ENCODE measurements at regions not wholly inside any gene's neighbourhood (a gene's known extent, or its start where the extent isn't known, plus 50 kb on each side); places are given as distances from the start of the nearest gene placed in this dataset.

- TF ChIP-seq ZUFSP (CRISPR knock-in tag; IDR thresholded peaks at IDR 0.05; ENCODE audit: borderline replicate concordance) = no peak
- TF ChIP-seq PCBP2 (optimal IDR thresholded peaks at IDR 0.05; ENCODE audit: low read depth, low read length, poor library complexity, severe bottlenecking) = no peak
- TF ChIP-seq NR3C1 (CRISPR knock-in tag; IDR thresholded peaks at IDR 0.05) = no peak
These were observed 229.8 kb upstream of the CEP162 start (continued) for GRCh38 chr6:84457276-84457675.

GRCh38 chr6:84456803-84457202 lies 229.4 kb upstream of the CEP162 start:
- 1% methylated on average over 4 of the region's 4 CpGs for WGBS (ENCODE audit: low lambda C conversion rate)
- CTCF ChIA-PET (ENCODE audit: low intra/inter-chr PET ratio, low total read pairs) = no interaction called here
- H3K36me3 ChIP-seq (replicated peaks in 1 of 2; ENCODE audit: control insufficient read depth in 1 of 2, insufficient read depth in 2 of 2, low read length in 2 of 2) = no peaks in the 10 kb centered on the region
- H3K27ac ChIP-seq (ENCODE audit: extremely low read length, insufficient read depth, low read length) = no peak overlapping the region
- DNase-seq (ENCODE audit: low spot score) (no peak), ATAC-seq (no peak), FAIRE-seq (no peak)
- no peaks in the 10 kb centered on the region for H3K79me2 ChIP-seq (ENCODE audit: insufficient read depth, low read length)
- no peaks in the 10 kb centered on the region; a peak in 1 of 5 replicates for H3K27me3 ChIP-seq (ENCODE audit: control insufficient read depth in 1 of 2, insufficient read depth in 2 of 2, low read length in 2 of 2)
- H3K4me1 ChIP-seq (ENCODE audit: insufficient read depth, low read length) = no peaks in the 10 kb centered on the region
- no peak overlapping the region for H3K9ac ChIP-seq (ENCODE audit: insufficient read depth, low read depth, low read length)
- H3K4me2 ChIP-seq (ENCODE audit: low read depth, low read length) = no peak overlapping the region
- peaks cover 5% of the 10 kb centered on the region; the same call in 1 of the 2 replicates for H3K9me3 ChIP-seq (ENCODE audit: low read length)
- BruUV-seq (replicated peaks) = no TSS peak
- POLR2A ChIA-PET = no interaction called here
- H2AFZ ChIP-seq (ENCODE audit: low read length) = no peak overlapping the region
- intact Hi-C loops (cut with micrococcal nuclease; ENCODE audit: unreplicated experiment) = no loop called here
- H4K20me1 ChIP-seq (ENCODE audit: insufficient read depth, low read length) = no peaks in the 10 kb centered on the region
- TF ChIP-seq, protein P1, sequence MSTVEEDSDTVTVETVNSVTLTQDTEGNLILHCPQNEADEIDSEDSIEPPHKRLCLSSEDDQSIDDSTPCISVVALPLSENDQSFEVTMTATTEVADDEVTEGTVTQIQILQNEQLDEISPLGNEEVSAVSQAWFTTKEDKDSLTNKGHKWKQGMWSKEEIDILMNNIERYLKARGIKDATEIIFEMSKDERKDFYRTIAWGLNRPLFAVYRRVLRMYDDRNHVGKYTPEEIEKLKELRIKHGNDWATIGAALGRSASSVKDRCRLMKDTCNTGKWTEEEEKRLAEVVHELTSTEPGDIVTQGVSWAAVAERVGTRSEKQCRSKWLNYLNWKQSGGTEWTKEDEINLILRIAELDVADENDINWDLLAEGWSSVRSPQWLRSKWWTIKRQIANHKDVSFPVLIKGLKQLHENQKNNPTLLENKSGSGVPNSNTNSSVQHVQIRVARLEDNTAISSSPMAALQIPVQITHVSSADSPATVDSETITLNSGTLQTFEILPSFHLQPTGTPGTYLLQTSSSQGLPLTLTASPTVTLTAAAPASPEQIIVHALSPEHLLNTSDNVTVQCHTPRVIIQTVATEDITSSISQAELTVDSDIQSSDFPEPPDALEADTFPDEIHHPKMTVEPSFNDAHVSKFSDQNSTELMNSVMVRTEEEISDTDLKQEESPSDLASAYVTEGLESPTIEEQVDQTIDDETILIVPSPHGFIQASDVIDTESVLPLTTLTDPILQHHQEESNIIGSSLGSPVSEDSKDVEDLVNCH (CRISPR knock-in tag; IDR thresholded peaks at IDR 0.05) = no peak
- TF ChIP-seq HNRNPL (IDR thresholded peaks at IDR 0.05; ENCODE audit: low read depth, low read length) (no peak), SOX6 (IDR thresholded peaks at IDR 0.05) (no peak), SOX6 (CRISPR knock-in tag; IDR thresholded peaks at IDR 0.05) (no peak), ZNF333 (CRISPR knock-in tag; IDR thresholded peaks at IDR 0.05; ENCODE audit: borderline replicate concordance) (no peak), MTF1 (CRISPR knock-in tag; IDR thresholded peaks at IDR 0.05) (no peak), ZBTB44 (CRISPR knock-in tag; IDR thresholded peaks at IDR 0.05) (no peak), JUNB (CRISPR knock-in tag; IDR thresholded peaks at IDR 0.05; ENCODE audit: borderline replicate concordance) (no peak), TEAD3 (CRISPR knock-in tag; optimal IDR thresholded peaks at IDR 0.05; ENCODE audit: borderline replicate concordance) (no peak), PREB (CRISPR knock-in tag; IDR thresholded peaks at IDR 0.05) (no peak)
- TF ChIP-seq, protein P2, sequence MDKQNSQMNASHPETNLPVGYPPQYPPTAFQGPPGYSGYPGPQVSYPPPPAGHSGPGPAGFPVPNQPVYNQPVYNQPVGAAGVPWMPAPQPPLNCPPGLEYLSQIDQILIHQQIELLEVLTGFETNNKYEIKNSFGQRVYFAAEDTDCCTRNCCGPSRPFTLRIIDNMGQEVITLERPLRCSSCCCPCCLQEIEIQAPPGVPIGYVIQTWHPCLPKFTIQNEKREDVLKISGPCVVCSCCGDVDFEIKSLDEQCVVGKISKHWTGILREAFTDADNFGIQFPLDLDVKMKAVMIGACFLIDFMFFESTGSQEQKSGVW (CRISPR knock-in tag; IDR thresholded peaks at IDR 0.05; ENCODE audit: borderline replicate concordance) = no peak
- no peak overlapping the region for H3K4me3 ChIP-seq (replicated peaks in 1 of 3; ENCODE audit: insufficient read depth in 1 of 3, low read depth in 2 of 3, low read length in 3 of 3)
- in situ Hi-C loops (cut with HindIII; ENCODE audit: extremely low pct_ligation_motif_present, low pct_unique_long_range_greater_than_20kb) = no loop called here
